Neuronal stem cell (in vitro differentiated cells): ENCODE measurements at regions not wholly inside any gene's neighbourhood (a gene's known extent, or its start where the extent isn't known, plus 50 kb on each side); places are given as distances from the start of the nearest gene placed in this dataset.
A peak's percentile ranks its signal among the peaks of the same experiment; 100 is the strongest.

Source experiments
- DNase-seq: peaks from one replicate; pipeline ENCODE4 v3.0.0-alpha.2; 2013; ENCODE audit warnings: low spot score
- H2AFZ ChIP-seq: one replicate; pipeline ENCODE4 v1.6.1; 2013; ENCODE audit warnings: mild to moderate bottlenecking, low read length, inconsistent platforms
- H2AK5ac ChIP-seq: 2 replicates; pipeline ENCODE4 v1.6.1; 2013; ENCODE audit warnings: low read depth, mild to moderate bottlenecking, inconsistent platforms, low read length, moderate library complexity, mixed read lengths
- H2BK120ac ChIP-seq: 2 replicates; pipeline ENCODE4 v1.6.1; 2013; ENCODE audit warnings: low read depth, mild to moderate bottlenecking, inconsistent platforms, low read length, moderate library complexity, mixed read lengths
- H2BK12ac ChIP-seq: one replicate; pipeline ENCODE4 v1.6.1; 2013; ENCODE audit warnings: low read length, inconsistent platforms
- H2BK15ac ChIP-seq: 2 replicates; pipeline ENCODE4 v1.6.1; 2013; ENCODE audit warnings: mild to moderate bottlenecking, low read length, inconsistent platforms, mixed read lengths
- H2BK5ac ChIP-seq: one replicate; pipeline ENCODE4 v1.6.1; 2013; ENCODE audit warnings: inconsistent platforms, mild to moderate bottlenecking, low read length, moderate library complexity
- H3K14ac ChIP-seq: one replicate; pipeline ENCODE4 v1.6.1; 2013; ENCODE audit warnings: low read length, inconsistent platforms
- H3K18ac ChIP-seq: 2 replicates; pipeline ENCODE4 v1.6.1; 2013; ENCODE audit warnings: low read length, inconsistent platforms
- H3K23ac ChIP-seq: 2 replicates; pipeline ENCODE4 v1.6.1; 2013; ENCODE audit warnings: low read depth, mild to moderate bottlenecking, mixed read lengths, low read length, inconsistent platforms; ENCODE audit not compliant: poor library complexity
- H3K27ac ChIP-seq: replicated peaks from 3 replicates; pipeline ENCODE4 v1.5.1; 2013; ENCODE audit warnings: low read length, inconsistent platforms
- H3K27me3 ChIP-seq, 3 experiments: 2 replicates each; pipeline ENCODE4 v1.6.1; 2013; ENCODE audit warnings: low read length in 3 of 3, mild to moderate bottlenecking in 2 of 3, inconsistent platforms in 1 of 3, low read depth in 1 of 3, mixed read lengths in 1 of 3, moderate library complexity in 1 of 3; ENCODE audit not compliant: control insufficient read depth in 3 of 3, insufficient read depth in 3 of 3
- H3K36me3 ChIP-seq, 2 donors: replicated peaks in 1 of 2; 2 replicates each; pipeline ENCODE4 v1.6.1; 2013; ENCODE audit warnings: low read length in 2 of 2; ENCODE audit not compliant: control insufficient read depth in 2 of 2, insufficient read depth in 2 of 2
- H3K4ac ChIP-seq: 2 replicates; pipeline ENCODE4 v1.6.1; 2013; ENCODE audit warnings: inconsistent platforms, mild to moderate bottlenecking, low read length, moderate library complexity
- H3K4me1 ChIP-seq, 2 donors: 1 replicate in 1 of 2; 2 replicates in 1 of 2; pipeline ENCODE4 v1.6.1; 2013; ENCODE audit warnings: low read length in 2 of 2, low read depth in 1 of 2; ENCODE audit not compliant: control insufficient read depth in 2 of 2, insufficient read depth in 1 of 2
- H3K4me2 ChIP-seq: one replicate; pipeline ENCODE4 v1.6.1; 2013; ENCODE audit warnings: mild to moderate bottlenecking, low read length, inconsistent platforms; ENCODE audit not compliant: insufficient read depth, poor library complexity, severe bottlenecking
- H3K4me3 ChIP-seq, 2 donors: 2 replicates each; pipeline ENCODE4 v1.5.1; 2013; ENCODE audit warnings: low read length in 2 of 2, mild to moderate bottlenecking in 2 of 2, inconsistent platforms in 1 of 2, moderate library complexity in 1 of 2
- H3K79me1 ChIP-seq: one replicate; pipeline ENCODE4 v1.6.1; 2013; ENCODE audit warnings: low read depth, mild to moderate bottlenecking, inconsistent platforms, low read length, moderate library complexity
- H3K9ac ChIP-seq: one replicate; pipeline ENCODE4 v1.6.1; 2013; ENCODE audit warnings: mild to moderate bottlenecking, low read depth, low read length, inconsistent platforms; ENCODE audit not compliant: poor library complexity
- H3K9me3 ChIP-seq, 2 donors: replicated peaks in 1 of 2; 2 replicates each; pipeline versions ENCODE3 to v1.6.1; 2013; ENCODE audit warnings: low read length in 2 of 2, mild to moderate bottlenecking in 2 of 2, inconsistent platforms in 1 of 2, low read depth in 1 of 2, mixed read lengths in 1 of 2, moderate library complexity in 1 of 2; ENCODE audit not compliant: control insufficient read depth in 2 of 2, insufficient read depth in 1 of 2
- H4K8ac ChIP-seq: one replicate; pipeline ENCODE4 v1.6.1; 2013; ENCODE audit warnings: low read depth, mild to moderate bottlenecking, inconsistent platforms, low read length, moderate library complexity
- H4K91ac ChIP-seq: one replicate; pipeline ENCODE4 v1.6.1; 2013; ENCODE audit warnings: low read length, low read depth, mild to moderate bottlenecking, inconsistent platforms; ENCODE audit not compliant: poor library complexity
- WGBS, 2 donors: extraction: QIAGEN DNeasy Blood & Tissue Kit; methylation state at CpG; one replicate each; pipeline ENCODE4 v1.1.7; 2013; ENCODE audit warnings: missing lambda C conversion rate in 2 of 2, mixed read lengths in 1 of 2; ENCODE audit not compliant: insufficient read length in 2 of 2, insufficient replicate concordance in 1 of 2; ENCODE audit errors: extremely low coverage in 2 of 2; 5-methylcytosine and 5-hydroxymethylcytosine counted together

GRCh38 chr15:37594417-37594816, 340.0 kb upstream of the TMCO5A start:
- no peak for DNase-seq
- no peak overlapping the region for H2BK12ac ChIP-seq
- H4K91ac ChIP-seq: no peak overlapping the region
- H3K27me3 ChIP-seq: no peaks in the 10 kb centered on the region
- no peak overlapping the region for H3K23ac ChIP-seq
- H3K9me3 ChIP-seq: no peaks in the 10 kb centered on the region
- H3K27ac ChIP-seq: no peak overlapping the region
- no peaks in the 10 kb centered on the region for H3K4me1 ChIP-seq
- no peak overlapping the region for H2BK120ac ChIP-seq
- no peaks in the 10 kb centered on the region for H3K36me3 ChIP-seq
- H2AFZ ChIP-seq: no peak overlapping the region
- no peak overlapping the region for H3K4ac ChIP-seq
- no peak overlapping the region for H3K4me3 ChIP-seq
- H3K4me2 ChIP-seq: no peak overlapping the region
- H4K8ac ChIP-seq: no peak overlapping the region
- no peak overlapping the region for H2AK5ac ChIP-seq
- no CpG with 5 or more reads among the region's 2 CpGs for WGBS, 2 donors
- no peak overlapping the region for H3K14ac ChIP-seq
- no peaks in the 10 kb centered on the region for H3K79me1 ChIP-seq
- H2BK15ac ChIP-seq: no peak overlapping the region
- no peak overlapping the region for H2BK5ac ChIP-seq
- H3K9ac ChIP-seq: no peak overlapping the region
- no peak overlapping the region for H3K18ac ChIP-seq

- no peak overlapping the region for H4K8ac ChIP-seq
- DNase-seq: no peak
- H3K9me3 ChIP-seq: no peaks in the 10 kb centered on the region
- no peaks in the 10 kb centered on the region for H3K79me1 ChIP-seq
- H3K4me2 ChIP-seq: no peak overlapping the region
- no peaks in the 10 kb centered on the region for H3K27me3 ChIP-seq
- no peak overlapping the region for H3K27ac ChIP-seq
- no peaks in the 10 kb centered on the region for H3K4me1 ChIP-seq
- H4K91ac ChIP-seq: no peak overlapping the region
- H2BK12ac ChIP-seq: no peak overlapping the region
- no peak overlapping the region for H2BK5ac ChIP-seq
- no peak overlapping the region for H3K23ac ChIP-seq
- no peak overlapping the region for H2AK5ac ChIP-seq
- no peak overlapping the region for H2BK120ac ChIP-seq
- no peak overlapping the region for H2BK15ac ChIP-seq
- H3K36me3 ChIP-seq: no peaks in the 10 kb centered on the region
- no CpG with 5 or more reads among the region's 4 CpGs for WGBS, 2 donors
- H3K18ac ChIP-seq: no peak overlapping the region
- no peak overlapping the region for H3K4ac ChIP-seq
- no peak overlapping the region for H3K9ac ChIP-seq
- no peak overlapping the region for H3K4me3 ChIP-seq
- H3K14ac ChIP-seq: no peak overlapping the region
- H2AFZ ChIP-seq: peak overlapping the region; percentile 1
Observed at GRCh38 chr15:37595426-37595970, 338.9 kb upstream of the TMCO5A start.

GRCh38 chr15:37599156-37599555, 335.3 kb upstream of the TMCO5A start:
- no peak overlapping the region for H2BK15ac ChIP-seq
- no peak for DNase-seq
- no CpG with 5 or more reads among the region's 7 CpGs for WGBS, 2 donors
- H3K9me3 ChIP-seq: no peaks in the 10 kb centered on the region
- no peak overlapping the region for H2AK5ac ChIP-seq
- H3K79me1 ChIP-seq: no peaks in the 10 kb centered on the region
- no peak overlapping the region for H3K27ac ChIP-seq
- no peak overlapping the region for H3K4me3 ChIP-seq
- H3K23ac ChIP-seq: no peak overlapping the region
- H3K27me3 ChIP-seq: no peaks in the 10 kb centered on the region
- H2BK120ac ChIP-seq: no peak overlapping the region
- no peak overlapping the region for H3K14ac ChIP-seq
- H3K4me1 ChIP-seq: no peaks in the 10 kb centered on the region
- H3K9ac ChIP-seq: no peak overlapping the region
- no peak overlapping the region for H2AFZ ChIP-seq
- no peak overlapping the region for H2BK12ac ChIP-seq
- no peak overlapping the region for H4K91ac ChIP-seq
- H3K4me2 ChIP-seq: no peak overlapping the region
- H3K18ac ChIP-seq: no peak overlapping the region
- H3K4ac ChIP-seq: no peak overlapping the region
- no peak overlapping the region for H4K8ac ChIP-seq
- H2BK5ac ChIP-seq: no peak overlapping the region
- H3K36me3 ChIP-seq: no peaks in the 10 kb centered on the region

- H2BK12ac ChIP-seq: no peak overlapping the region
- H3K9ac ChIP-seq: no peak overlapping the region
- WGBS, 2 donors: no CpG with 5 or more reads among the region's 1 CpG
- H3K27me3 ChIP-seq: no peaks in the 10 kb centered on the region
- DNase-seq: no peak
- H3K4me3 ChIP-seq: no peak overlapping the region
- H3K79me1 ChIP-seq: no peaks in the 10 kb centered on the region
- no peak overlapping the region for H3K14ac ChIP-seq
- H4K8ac ChIP-seq: no peak overlapping the region
- H3K36me3 ChIP-seq: no peaks in the 10 kb centered on the region
- no peak overlapping the region for H2AK5ac ChIP-seq
- H2BK5ac ChIP-seq: no peak overlapping the region
- no peak overlapping the region for H2AFZ ChIP-seq
- H3K23ac ChIP-seq: no peak overlapping the region
- H4K91ac ChIP-seq: no peak overlapping the region
- no peaks in the 10 kb centered on the region for H3K9me3 ChIP-seq
- no peak overlapping the region for H2BK15ac ChIP-seq
- no peak overlapping the region for H3K4me2 ChIP-seq
- H3K27ac ChIP-seq: no peak overlapping the region
- H3K4ac ChIP-seq: no peak overlapping the region
- H3K18ac ChIP-seq: no peak overlapping the region
- H3K4me1 ChIP-seq: no peaks in the 10 kb centered on the region
- no peak overlapping the region for H2BK120ac ChIP-seq
Observed at GRCh38 chr15:37616215-37616614, 318.2 kb upstream of the TMCO5A start.
